ENCODE measurements at regions not wholly inside any gene's neighbourhood (a gene's known extent, or its start where the extent isn't known, plus 50 kb on each side); places are given as distances from the start of the nearest gene placed in this dataset.

DNA sequence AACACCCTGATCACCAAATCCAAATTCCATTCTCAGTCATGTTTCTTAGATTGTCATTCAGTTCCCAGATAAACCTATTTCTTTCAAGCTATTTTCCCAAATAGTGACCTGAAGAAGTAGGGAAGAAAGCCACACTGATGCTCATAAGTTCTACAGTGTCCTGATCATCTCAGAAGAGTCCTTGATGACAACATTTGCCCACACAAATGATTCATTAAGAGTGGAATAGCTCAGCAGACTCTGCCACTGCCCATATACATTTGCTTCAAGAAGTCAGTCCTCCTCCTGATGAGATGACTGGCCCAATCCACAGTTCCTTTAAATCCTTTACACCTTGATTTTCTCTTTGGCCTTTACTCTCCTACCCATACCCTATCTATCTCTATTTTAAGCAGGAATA, 283.7 kb upstream of the NR4A3 start:
- TF ChIP-seq, protein P1, sequence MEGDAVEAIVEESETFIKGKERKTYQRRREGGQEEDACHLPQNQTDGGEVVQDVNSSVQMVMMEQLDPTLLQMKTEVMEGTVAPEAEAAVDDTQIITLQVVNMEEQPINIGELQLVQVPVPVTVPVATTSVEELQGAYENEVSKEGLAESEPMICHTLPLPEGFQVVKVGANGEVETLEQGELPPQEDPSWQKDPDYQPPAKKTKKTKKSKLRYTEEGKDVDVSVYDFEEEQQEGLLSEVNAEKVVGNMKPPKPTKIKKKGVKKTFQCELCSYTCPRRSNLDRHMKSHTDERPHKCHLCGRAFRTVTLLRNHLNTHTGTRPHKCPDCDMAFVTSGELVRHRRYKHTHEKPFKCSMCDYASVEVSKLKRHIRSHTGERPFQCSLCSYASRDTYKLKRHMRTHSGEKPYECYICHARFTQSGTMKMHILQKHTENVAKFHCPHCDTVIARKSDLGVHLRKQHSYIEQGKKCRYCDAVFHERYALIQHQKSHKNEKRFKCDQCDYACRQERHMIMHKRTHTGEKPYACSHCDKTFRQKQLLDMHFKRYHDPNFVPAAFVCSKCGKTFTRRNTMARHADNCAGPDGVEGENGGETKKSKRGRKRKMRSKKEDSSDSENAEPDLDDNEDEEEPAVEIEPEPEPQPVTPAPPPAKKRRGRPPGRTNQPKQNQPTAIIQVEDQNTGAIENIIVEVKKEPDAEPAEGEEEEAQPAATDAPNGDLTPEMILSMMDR (IDR thresholded peaks at IDR 0.05; ENCODE audit: low read depth, low read length, poor library complexity, severe bottlenecking) = no peak
- TF ChIP-seq EZH2phosphoT487 (IDR thresholded peaks at IDR 0.05; ENCODE audit: borderline replicate concordance, low read length) = no peak

Data from DOHH2 (cell line).